ENCODE measurements at regions not wholly inside any gene's neighbourhood (a gene's known extent, or its start where the extent isn't known, plus 50 kb on each side); places are given as distances from the start of the nearest gene placed in this dataset.

GRCh38 chr17:73783382-73783766, 139.1 kb upstream of the SDK2 start:
- Histone ChIP-seq H3K4me1 (ENCODE audit: insufficient read depth, low read length) (no peaks in the 10 kb centered on the region), H3K27me3 (ENCODE audit: control insufficient read depth in 1 of 2, insufficient read depth in 2 of 2, low read length in 2 of 2) (peaks cover 0 to 4% of the 10 kb centered on the region in 2 experiments), H3K27ac (ENCODE audit: low read depth in 1 of 2, low read length in 2 of 2) (no peak overlapping the region), H3K36me3 (ENCODE audit: insufficient read depth, low read length) (no peaks in the 10 kb centered on the region), H3K4me3 (ENCODE audit: low read length) (no peak overlapping the region), H3K9me3 (ENCODE audit: control insufficient read depth in 1 of 2, insufficient read depth in 1 of 2, low read length in 2 of 2) (no peaks in the 10 kb centered on the region)
- TF ChIP-seq, protein P1, sequence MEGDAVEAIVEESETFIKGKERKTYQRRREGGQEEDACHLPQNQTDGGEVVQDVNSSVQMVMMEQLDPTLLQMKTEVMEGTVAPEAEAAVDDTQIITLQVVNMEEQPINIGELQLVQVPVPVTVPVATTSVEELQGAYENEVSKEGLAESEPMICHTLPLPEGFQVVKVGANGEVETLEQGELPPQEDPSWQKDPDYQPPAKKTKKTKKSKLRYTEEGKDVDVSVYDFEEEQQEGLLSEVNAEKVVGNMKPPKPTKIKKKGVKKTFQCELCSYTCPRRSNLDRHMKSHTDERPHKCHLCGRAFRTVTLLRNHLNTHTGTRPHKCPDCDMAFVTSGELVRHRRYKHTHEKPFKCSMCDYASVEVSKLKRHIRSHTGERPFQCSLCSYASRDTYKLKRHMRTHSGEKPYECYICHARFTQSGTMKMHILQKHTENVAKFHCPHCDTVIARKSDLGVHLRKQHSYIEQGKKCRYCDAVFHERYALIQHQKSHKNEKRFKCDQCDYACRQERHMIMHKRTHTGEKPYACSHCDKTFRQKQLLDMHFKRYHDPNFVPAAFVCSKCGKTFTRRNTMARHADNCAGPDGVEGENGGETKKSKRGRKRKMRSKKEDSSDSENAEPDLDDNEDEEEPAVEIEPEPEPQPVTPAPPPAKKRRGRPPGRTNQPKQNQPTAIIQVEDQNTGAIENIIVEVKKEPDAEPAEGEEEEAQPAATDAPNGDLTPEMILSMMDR (IDR thresholded peaks at IDR 0.05), result no peak
- H3K27ac Mint-ChIP-seq, result no peak overlapping the region
- no peaks in the 10 kb centered on the region for H3K9me3 Mint-ChIP-seq
- ATAC-seq (ENCODE audit: poor library complexity) (no peak), DNase-seq (no peak)
- peaks cover 3% of the 10 kb centered on the region for H3K27me3 Mint-ChIP-seq
- H3K4me3 Mint-ChIP-seq, result no peak overlapping the region
- H3K4me1 Mint-ChIP-seq (ENCODE audit: low read depth), result peaks cover 16% of the 10 kb centered on the region
- POLR2A ChIA-PET, result no interaction called here
- CTCF ChIA-PET, result no interaction called here
- H3K36me3 Mint-ChIP-seq (ENCODE audit: low read depth), result no peaks in the 10 kb centered on the region
- intact Hi-C loops (cut with DNase I, micrococcal nuclease), result no loop called here

GRCh38 chr17:73783945-73784603, 139.8 kb upstream of the SDK2 start:
- H3K27ac Mint-ChIP-seq, result no peak overlapping the region

GRCh38 chr17:73785496-73785895, 141.3 kb upstream of the SDK2 start:
- Histone ChIP-seq H3K9me3 (ENCODE audit: control insufficient read depth in 1 of 2, insufficient read depth in 1 of 2, low read length in 2 of 2) (no peaks in the 10 kb centered on the region), H3K36me3 (ENCODE audit: insufficient read depth, low read length) (no peaks in the 10 kb centered on the region), H3K4me3 (ENCODE audit: low read length) (no peak overlapping the region), H3K27ac (ENCODE audit: low read depth in 1 of 2, low read length in 2 of 2) (no peak overlapping the region), H3K27me3 (ENCODE audit: control insufficient read depth in 1 of 2, insufficient read depth in 2 of 2, low read length in 2 of 2) (peaks cover 0 to 4% of the 10 kb centered on the region in 2 experiments), H3K4me1 (ENCODE audit: insufficient read depth, low read length) (no peaks in the 10 kb centered on the region)
- DNase-seq, result no peak
- ChIA-PET POLR2A (no interaction called here), CTCF (no interaction called here)
- Mint-ChIP-seq H3K4me1 (ENCODE audit: low read depth) (peaks cover 16% of the 10 kb centered on the region), H3K9me3 (peaks cover 2% of the 10 kb centered on the region), H3K4me3 (no peak overlapping the region), H3K27me3 (peaks cover 3% of the 10 kb centered on the region), H3K36me3 (ENCODE audit: low read depth) (no peaks in the 10 kb centered on the region), H3K27ac (no peak overlapping the region)
- intact Hi-C loops (cut with DNase I, micrococcal nuclease), result no loop called here
- ATAC-seq (ENCODE audit: poor library complexity), result no peak
- TF ChIP-seq, protein P1 (IDR thresholded peaks at IDR 0.05), result no peak

More at GRCh38 chr17:73783945-73784603, 139.8 kb upstream of the SDK2 start:
- no peaks in the 10 kb centered on the region for H3K4me1 ChIP-seq (ENCODE audit: insufficient read depth, low read length)
- TF ChIP-seq, protein P1 (IDR thresholded peaks at IDR 0.05), result no peak
- ATAC-seq (ENCODE audit: poor library complexity), result no peak
- Mint-ChIP-seq H3K27me3 (peaks cover 3% of the 10 kb centered on the region), H3K9me3 (no peaks in the 10 kb centered on the region), H3K4me3 (no peak overlapping the region), H3K36me3 (ENCODE audit: low read depth) (no peaks in the 10 kb centered on the region), H3K4me1 (ENCODE audit: low read depth) (peaks cover 16% of the 10 kb centered on the region)
- CTCF ChIA-PET, result no interaction called here
- no peaks in the 10 kb centered on the region for H3K9me3 ChIP-seq (ENCODE audit: control insufficient read depth in 1 of 2, insufficient read depth in 1 of 2, low read length in 2 of 2)
- POLR2A ChIA-PET, result no interaction called here
- no peak overlapping the region for H3K4me3 ChIP-seq (ENCODE audit: low read length)
- intact Hi-C loops (cut with DNase I, micrococcal nuclease), result no loop called here
- no peaks in the 10 kb centered on the region for H3K36me3 ChIP-seq (ENCODE audit: insufficient read depth, low read length)
- H3K27me3 ChIP-seq (ENCODE audit: control insufficient read depth in 1 of 2, insufficient read depth in 2 of 2, low read length in 2 of 2), result peaks cover 0 to 4% of the 10 kb centered on the region in 2 experiments
- no peak overlapping the region for H3K27ac ChIP-seq (ENCODE audit: low read depth in 1 of 2, low read length in 2 of 2)
- no peak for DNase-seq

Data from CD4-positive, alpha-beta T cell (primary cell).